GM12801 (cell line): ENCODE measurements at regions not wholly inside any gene's neighbourhood (a gene's known extent, or its start where the extent isn't known, plus 50 kb on each side); places are given as distances from the start of the nearest gene placed in this dataset.

Experiments used
- CTCF ChIP-seq: IDR thresholded peaks from one replicate; pipeline ENCODE4 v1.5.1; 2011; ENCODE audit warnings: control low read depth; ENCODE audit not compliant: insufficient read length; ENCODE audit errors: extremely low read depth

DNA sequence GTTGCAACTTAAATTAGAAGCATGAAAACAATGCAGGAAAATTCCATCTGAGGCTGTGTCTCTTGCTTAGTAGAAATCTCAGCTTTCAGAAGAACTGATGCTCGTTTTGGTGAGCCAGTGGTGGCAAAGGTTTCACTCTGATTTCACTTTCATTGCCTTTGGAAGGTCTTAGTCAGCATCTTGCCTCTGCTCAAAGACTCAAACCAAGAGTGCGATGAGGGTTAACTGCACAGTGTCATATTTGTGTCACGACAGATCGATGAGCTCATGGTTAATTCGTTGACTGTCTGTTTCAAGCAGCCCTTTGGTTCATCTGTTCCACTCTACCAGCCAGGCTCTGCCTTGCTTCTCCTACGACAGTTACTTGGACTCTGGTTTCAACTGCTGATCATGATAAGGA lies 331.3 kb upstream of the KIF2A start:
- no peak for TF ChIP-seq CTCF

DNA sequence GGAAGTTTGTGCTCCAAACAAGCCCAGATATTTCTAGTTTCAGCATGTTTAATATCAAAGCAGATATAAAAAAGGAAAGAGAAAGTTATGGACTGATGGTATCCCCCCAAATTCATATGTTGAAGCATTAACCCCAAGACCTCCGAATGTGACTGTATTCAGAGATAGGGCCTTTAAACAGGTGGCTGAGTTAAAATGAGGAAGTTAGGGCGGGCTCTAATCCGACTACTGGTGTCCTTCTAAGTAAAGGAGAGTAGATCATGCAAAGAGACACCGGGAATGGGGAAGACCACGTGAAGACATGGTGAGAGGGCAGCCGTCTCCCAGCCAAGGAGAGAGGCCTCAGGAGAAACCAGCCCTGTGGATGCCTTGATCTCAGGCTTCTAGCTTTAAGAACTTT lies 324.1 kb upstream of the KIF2A start:
- TF ChIP-seq CTCF = no peak

DNA sequence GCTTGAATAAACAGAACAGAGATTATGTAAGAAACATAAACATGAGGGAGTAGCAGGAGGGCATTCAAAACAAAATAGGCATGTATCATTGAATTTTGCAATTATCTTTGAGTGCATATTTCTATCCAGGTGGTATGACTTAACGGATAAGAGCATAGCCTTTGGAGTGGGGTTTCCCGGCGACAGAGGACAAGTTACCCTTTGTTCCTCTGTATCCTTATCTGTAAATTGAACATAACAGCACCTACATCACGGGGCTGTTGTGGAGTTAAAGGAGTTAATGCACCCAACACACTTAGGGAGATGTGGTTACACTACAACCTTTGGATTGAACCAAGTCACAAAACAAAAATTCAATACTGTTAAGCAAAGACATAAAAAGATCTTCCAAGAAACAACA lies 314.6 kb upstream of the KIF2A start:
- no peak for TF ChIP-seq CTCF

DNA sequence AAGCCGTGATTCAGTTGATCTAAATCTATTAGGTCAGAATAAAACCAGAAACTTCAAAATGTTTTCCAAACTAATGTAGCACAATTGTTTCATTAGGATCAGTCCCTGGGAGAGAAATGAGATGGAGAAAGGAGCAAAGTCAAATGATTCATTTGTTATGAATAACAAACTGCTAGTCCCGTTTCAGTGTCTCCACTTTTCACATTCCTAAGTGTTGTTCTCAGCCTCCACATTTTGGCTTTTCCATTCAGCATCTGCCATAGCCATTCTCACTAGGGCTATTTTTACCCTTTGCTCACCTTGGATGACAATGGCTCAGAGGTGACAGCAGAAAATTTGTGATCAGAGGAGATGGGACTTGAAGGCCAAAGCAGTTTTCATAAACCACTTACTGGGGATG lies 314.1 kb upstream of the KIF2A start:
- no peak for TF ChIP-seq CTCF

DNA sequence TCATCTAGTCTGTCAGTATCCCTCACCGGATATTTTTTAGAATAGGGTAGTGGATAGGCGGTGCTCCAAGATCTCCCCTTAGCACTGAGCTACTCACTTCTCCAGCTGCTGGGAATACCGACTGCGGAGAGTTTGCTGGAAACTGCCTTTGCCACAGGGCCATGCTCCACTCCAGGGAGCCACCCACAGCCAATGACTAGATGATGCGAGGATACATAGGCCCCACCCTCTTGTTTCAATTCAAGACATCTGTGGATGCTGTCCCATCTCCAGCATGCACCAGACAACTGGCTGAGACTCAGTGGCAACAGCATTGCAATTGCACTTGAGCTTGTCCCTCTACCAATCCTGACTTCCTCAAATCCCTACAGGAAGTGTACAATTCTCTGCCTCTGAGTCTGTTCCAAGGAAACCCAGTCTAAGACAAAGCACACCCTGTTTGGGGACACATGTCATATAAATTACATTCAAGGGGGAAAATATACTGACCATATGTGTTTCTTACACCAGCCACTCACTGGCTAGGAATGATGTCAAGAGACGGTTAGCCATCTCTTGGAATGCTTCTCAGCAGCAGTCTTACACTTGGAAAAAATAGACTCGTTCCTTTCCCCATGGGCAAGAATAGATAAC lies 312.6 kb upstream of the KIF2A start:
- TF ChIP-seq CTCF = no peak

DNA sequence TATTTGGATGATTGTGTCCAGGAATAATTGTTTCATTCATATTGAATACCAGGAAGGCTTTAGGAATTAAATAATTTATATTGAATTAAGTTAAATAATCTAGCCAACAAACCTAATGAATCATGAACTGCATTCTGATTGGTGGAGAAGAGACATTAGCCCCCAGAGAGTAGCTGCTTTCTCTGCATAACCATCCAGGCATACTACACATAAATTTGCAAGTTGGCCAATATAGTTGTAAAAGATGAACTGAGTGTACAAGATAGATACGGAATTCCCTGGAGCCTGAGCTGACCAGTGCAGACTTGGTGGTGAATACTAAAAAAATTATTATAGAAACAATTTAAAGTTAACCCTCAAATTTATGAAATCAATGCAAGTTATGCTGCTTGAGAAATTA lies 311.8 kb upstream of the KIF2A start:
- no peak for TF ChIP-seq CTCF

- TF ChIP-seq CTCF = no peak
Measured at GRCh38 chr5:61995486-61995885, 310.5 kb upstream of the KIF2A start.
